Smooth muscle cell (in vitro differentiated cells): ENCODE measurements at regions not wholly inside any gene's neighbourhood (a gene's known extent, or its start where the extent isn't known, plus 50 kb on each side); places are given as distances from the start of the nearest gene placed in this dataset.
A peak's percentile ranks its signal among the peaks of the same experiment; 100 is the strongest.

ENCODE experiments used
- DNase-seq: peaks from one replicate; lab custom pipeline; 2025; ENCODE audit not compliant: unreplicated experiment; lab: John Stamatoyannopoulos, UW
- H2AFZ ChIP-seq: fragments of 200-600 bp; sonication (generic); 2 replicates; pipeline ENCODE4 v1.6.0; 2016; ENCODE audit warnings: antibody characterized with exemption, low read depth, mild to moderate bottlenecking
- H3F3A ChIP-seq: fragments of 200-600 bp; sonication (generic); 2 replicates; pipeline ENCODE4 v1.6.0; 2017; ENCODE audit warnings: antibody characterized with exemption, low read depth
- H3K27ac ChIP-seq: fragments of 200-600 bp; sonication (generic); 2 replicates; pipeline ENCODE4 v1.5.1; 2016; ENCODE audit warnings: low read depth, mild to moderate bottlenecking
- H3K27me3 ChIP-seq: fragments of 200-600 bp; sonication (generic); 2 replicates; pipeline ENCODE4 v1.6.1; 2016; ENCODE audit warnings: low read depth, mild to moderate bottlenecking
- H3K36me3 ChIP-seq: fragments of 200-600 bp; sonication (generic); 2 replicates; pipeline ENCODE4 v1.5.1; 2016; ENCODE audit warnings: low read depth
- H3K4me1 ChIP-seq: fragments of 200-600 bp; sonication (generic); 2 replicates; pipeline ENCODE4 v1.5.1; 2016; ENCODE audit warnings: low read depth
- H3K4me2 ChIP-seq: fragments of 200-600 bp; sonication (generic); 2 replicates; pipeline ENCODE4 v1.6.0; 2016; ENCODE audit warnings: mild to moderate bottlenecking
- H3K4me3 ChIP-seq: fragments of 200-600 bp; sonication (generic); 2 replicates; pipeline ENCODE4 v1.5.1; 2016; ENCODE audit warnings: mild to moderate bottlenecking
- H3K79me2 ChIP-seq: fragments of 200-600 bp; sonication (generic); 2 replicates; pipeline ENCODE4 v1.6.0; 2016; ENCODE audit warnings: low read depth, mild to moderate bottlenecking
- H3K9ac ChIP-seq: fragments of 200-600 bp; sonication (generic); 2 replicates; pipeline ENCODE4 v1.6.0; 2016; ENCODE audit warnings: low read depth
- H3K9me3 ChIP-seq: fragments of 200-600 bp; sonication (generic); replicated peaks from 2 replicates; pipeline ENCODE4 v1.5.1; 2016; ENCODE audit warnings: low read depth
- H4K20me1 ChIP-seq: fragments of 200-600 bp; sonication (generic); 2 replicates; pipeline ENCODE4 v1.6.0; 2016; ENCODE audit warnings: low read depth
- WGBS: methylation state at CpG from one replicate; pipeline ENCODE4 v1.1.7; 2016; ENCODE audit warnings: low lambda C conversion rate; 5-methylcytosine and 5-hydroxymethylcytosine counted together
- TF ChIP-seq, protein P1 (sequence below): fragments of 200-600 bp; sonication (generic); IDR thresholded peaks from 2 replicates; pipeline ENCODE4 v1.5.1; 2017; ENCODE audit warnings: borderline replicate concordance, mild to moderate bottlenecking, antibody characterized with exemption; ENCODE audit not compliant: insufficient read depth, poor library complexity, severe bottlenecking

GRCh38 chr4:23163647-23164436 lies 471.1 kb downstream of the GBA3 start:
- Histone ChIP-seq H3K9me3 (no peaks in the 10 kb centered on the region), H3K4me3 (no peak overlapping the region), H3K27ac (no peak overlapping the region), H4K20me1 (no peaks in the 10 kb centered on the region), H3K79me2 (no peaks in the 10 kb centered on the region), H3K9ac (no peak overlapping the region), H3K36me3 (no peaks in the 10 kb centered on the region), H3K4me2 (peak overlapping the region; percentile 25), H3F3A (no peaks in the 10 kb centered on the region), H2AFZ (no peak overlapping the region), H3K4me1 (peaks cover 25% of the 10 kb centered on the region), H3K27me3 (no peaks in the 10 kb centered on the region)
- TF ChIP-seq, protein P1, sequence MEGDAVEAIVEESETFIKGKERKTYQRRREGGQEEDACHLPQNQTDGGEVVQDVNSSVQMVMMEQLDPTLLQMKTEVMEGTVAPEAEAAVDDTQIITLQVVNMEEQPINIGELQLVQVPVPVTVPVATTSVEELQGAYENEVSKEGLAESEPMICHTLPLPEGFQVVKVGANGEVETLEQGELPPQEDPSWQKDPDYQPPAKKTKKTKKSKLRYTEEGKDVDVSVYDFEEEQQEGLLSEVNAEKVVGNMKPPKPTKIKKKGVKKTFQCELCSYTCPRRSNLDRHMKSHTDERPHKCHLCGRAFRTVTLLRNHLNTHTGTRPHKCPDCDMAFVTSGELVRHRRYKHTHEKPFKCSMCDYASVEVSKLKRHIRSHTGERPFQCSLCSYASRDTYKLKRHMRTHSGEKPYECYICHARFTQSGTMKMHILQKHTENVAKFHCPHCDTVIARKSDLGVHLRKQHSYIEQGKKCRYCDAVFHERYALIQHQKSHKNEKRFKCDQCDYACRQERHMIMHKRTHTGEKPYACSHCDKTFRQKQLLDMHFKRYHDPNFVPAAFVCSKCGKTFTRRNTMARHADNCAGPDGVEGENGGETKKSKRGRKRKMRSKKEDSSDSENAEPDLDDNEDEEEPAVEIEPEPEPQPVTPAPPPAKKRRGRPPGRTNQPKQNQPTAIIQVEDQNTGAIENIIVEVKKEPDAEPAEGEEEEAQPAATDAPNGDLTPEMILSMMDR, result no peak
- WGBS, result 57% methylated on average over 6 of the region's 6 CpGs
- no peak for DNase-seq

GRCh38 chr4:23162275-23162674 lies 469.5 kb downstream of the GBA3 start:
- H3K9ac ChIP-seq, result no peak overlapping the region
- H3F3A ChIP-seq, result no peaks in the 10 kb centered on the region
- H3K27me3 ChIP-seq, result no peaks in the 10 kb centered on the region
- H3K36me3 ChIP-seq, result no peaks in the 10 kb centered on the region
- H3K4me3 ChIP-seq, result no peak overlapping the region
- no peak for DNase-seq
- no peak overlapping the region for H3K27ac ChIP-seq
- H3K9me3 ChIP-seq, result no peaks in the 10 kb centered on the region
- H2AFZ ChIP-seq, result no peak overlapping the region
- H4K20me1 ChIP-seq, result no peaks in the 10 kb centered on the region
- 87% methylated on average over 2 of the region's 2 CpGs for WGBS
- no peak overlapping the region for H3K4me2 ChIP-seq
- peaks cover 25% of the 10 kb centered on the region for H3K4me1 ChIP-seq
- TF ChIP-seq, protein P1, result no peak
- no peaks in the 10 kb centered on the region for H3K79me2 ChIP-seq

DNA sequence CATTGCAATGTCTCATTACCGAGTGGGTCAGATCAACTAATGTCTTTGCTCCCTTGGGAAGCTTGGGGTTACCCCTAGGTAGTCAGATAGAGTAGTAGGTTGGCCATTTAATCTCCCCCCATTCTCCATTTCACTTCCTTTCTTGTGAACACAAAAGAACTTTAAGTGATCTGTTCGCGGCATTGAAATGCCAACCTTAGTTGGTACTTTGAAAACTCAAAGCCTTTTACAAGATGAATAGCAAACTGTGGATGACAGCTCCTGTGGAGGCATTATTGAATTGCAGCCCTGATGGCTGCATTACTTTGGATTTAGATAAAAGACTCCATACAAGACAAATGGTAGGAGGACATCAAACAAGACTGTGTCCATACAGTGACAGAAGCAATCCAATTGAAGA lies 469.1 kb downstream of the GBA3 start:
- WGBS, result 61% methylated on average over 3 of the region's 3 CpGs
- no peak overlapping the region for H3K9ac ChIP-seq
- no peaks in the 10 kb centered on the region for H4K20me1 ChIP-seq
- H3K27ac ChIP-seq, result no peak overlapping the region
- H3K4me1 ChIP-seq, result peaks cover 25% of the 10 kb centered on the region
- no peaks in the 10 kb centered on the region for H3K27me3 ChIP-seq
- H3K79me2 ChIP-seq, result no peaks in the 10 kb centered on the region
- no peak overlapping the region for H3K4me3 ChIP-seq
- no peaks in the 10 kb centered on the region for H3F3A ChIP-seq
- H3K36me3 ChIP-seq, result no peaks in the 10 kb centered on the region
- H3K4me2 ChIP-seq, result no peak overlapping the region
- TF ChIP-seq, protein P1, result no peak
- H2AFZ ChIP-seq, result no peak overlapping the region
- DNase-seq, result no peak
- H3K9me3 ChIP-seq, result no peaks in the 10 kb centered on the region

GRCh38 chr4:23153076-23153475 lies 460.3 kb downstream of the GBA3 start:
- no peaks in the 10 kb centered on the region for H4K20me1 ChIP-seq
- no peaks in the 10 kb centered on the region for H3K36me3 ChIP-seq
- no peak overlapping the region for H3K9ac ChIP-seq
- 82% methylated on average over 2 of the region's 2 CpGs for WGBS
- H3K4me1 ChIP-seq, result no peaks in the 10 kb centered on the region
- no peak overlapping the region for H2AFZ ChIP-seq
- H3K79me2 ChIP-seq, result no peaks in the 10 kb centered on the region
- TF ChIP-seq, protein P1, result no peak
- no peak overlapping the region for H3K27ac ChIP-seq
- H3F3A ChIP-seq, result no peaks in the 10 kb centered on the region
- H3K4me2 ChIP-seq, result no peak overlapping the region
- H3K9me3 ChIP-seq, result no peaks in the 10 kb centered on the region
- H3K4me3 ChIP-seq, result no peak overlapping the region
- no peak for DNase-seq
- H3K27me3 ChIP-seq, result no peaks in the 10 kb centered on the region
